ENCODE measurements at regions not wholly inside any gene's neighbourhood (a gene's known extent, or its start where the extent isn't known, plus 50 kb on each side); places are given as distances from the start of the nearest gene placed in this dataset.

DNA sequence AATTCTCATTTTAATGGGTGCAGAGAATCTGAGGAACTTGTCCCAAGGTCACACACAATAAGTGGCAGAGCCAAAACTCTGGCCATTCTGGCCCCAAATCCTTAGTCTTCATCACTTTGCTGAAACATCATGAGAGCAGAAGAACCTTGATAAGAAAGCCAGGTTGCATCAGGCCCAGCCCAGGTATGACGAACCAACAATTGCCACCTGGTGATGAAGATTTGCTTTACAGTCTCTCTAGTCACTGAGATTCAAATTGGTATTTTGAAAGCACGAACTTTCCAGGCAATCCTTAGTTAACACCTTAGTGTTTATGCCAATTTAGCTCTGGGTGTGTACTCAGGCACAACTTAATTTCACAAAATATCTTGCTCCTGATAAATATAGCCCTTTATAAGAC lies 502.7 kb upstream of the HTR2A start:
- DNase-seq (no peak), ATAC-seq (ENCODE audit: poor library complexity) (no peak)
- no peaks in the 10 kb centered on the region for H3K4me1 ChIP-seq (ENCODE audit: insufficient read depth, low read length)
- Mint-ChIP-seq H3K9me3 (peaks cover 4% of the 10 kb centered on the region), H3K36me3 (ENCODE audit: low read depth) (no peaks in the 10 kb centered on the region), H3K4me3 (no peak overlapping the region), H3K27ac (no peak overlapping the region), H3K27me3 (no peaks in the 10 kb centered on the region), H3K4me1 (ENCODE audit: low read depth) (no peaks in the 10 kb centered on the region)
- intact Hi-C loops (cut with DNase I, micrococcal nuclease), result no loop called here
- TF ChIP-seq, protein P1, sequence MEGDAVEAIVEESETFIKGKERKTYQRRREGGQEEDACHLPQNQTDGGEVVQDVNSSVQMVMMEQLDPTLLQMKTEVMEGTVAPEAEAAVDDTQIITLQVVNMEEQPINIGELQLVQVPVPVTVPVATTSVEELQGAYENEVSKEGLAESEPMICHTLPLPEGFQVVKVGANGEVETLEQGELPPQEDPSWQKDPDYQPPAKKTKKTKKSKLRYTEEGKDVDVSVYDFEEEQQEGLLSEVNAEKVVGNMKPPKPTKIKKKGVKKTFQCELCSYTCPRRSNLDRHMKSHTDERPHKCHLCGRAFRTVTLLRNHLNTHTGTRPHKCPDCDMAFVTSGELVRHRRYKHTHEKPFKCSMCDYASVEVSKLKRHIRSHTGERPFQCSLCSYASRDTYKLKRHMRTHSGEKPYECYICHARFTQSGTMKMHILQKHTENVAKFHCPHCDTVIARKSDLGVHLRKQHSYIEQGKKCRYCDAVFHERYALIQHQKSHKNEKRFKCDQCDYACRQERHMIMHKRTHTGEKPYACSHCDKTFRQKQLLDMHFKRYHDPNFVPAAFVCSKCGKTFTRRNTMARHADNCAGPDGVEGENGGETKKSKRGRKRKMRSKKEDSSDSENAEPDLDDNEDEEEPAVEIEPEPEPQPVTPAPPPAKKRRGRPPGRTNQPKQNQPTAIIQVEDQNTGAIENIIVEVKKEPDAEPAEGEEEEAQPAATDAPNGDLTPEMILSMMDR (IDR thresholded peaks at IDR 0.05), result no peak
- ChIA-PET CTCF (no interaction called here), POLR2A (no interaction called here)
- no peaks in the 10 kb centered on the region for H3K36me3 ChIP-seq (ENCODE audit: insufficient read depth, low read length)
- no peak overlapping the region for H3K4me3 ChIP-seq (ENCODE audit: low read length)
- no peak overlapping the region for H3K27ac ChIP-seq (ENCODE audit: low read depth in 1 of 2, low read length in 2 of 2)
- no peaks in the 10 kb centered on the region for H3K27me3 ChIP-seq (ENCODE audit: control insufficient read depth in 1 of 2, insufficient read depth in 2 of 2, low read length in 2 of 2)
- no peaks in the 10 kb centered on the region for H3K9me3 ChIP-seq (ENCODE audit: control insufficient read depth in 1 of 2, insufficient read depth in 1 of 2, low read length in 2 of 2)

DNA sequence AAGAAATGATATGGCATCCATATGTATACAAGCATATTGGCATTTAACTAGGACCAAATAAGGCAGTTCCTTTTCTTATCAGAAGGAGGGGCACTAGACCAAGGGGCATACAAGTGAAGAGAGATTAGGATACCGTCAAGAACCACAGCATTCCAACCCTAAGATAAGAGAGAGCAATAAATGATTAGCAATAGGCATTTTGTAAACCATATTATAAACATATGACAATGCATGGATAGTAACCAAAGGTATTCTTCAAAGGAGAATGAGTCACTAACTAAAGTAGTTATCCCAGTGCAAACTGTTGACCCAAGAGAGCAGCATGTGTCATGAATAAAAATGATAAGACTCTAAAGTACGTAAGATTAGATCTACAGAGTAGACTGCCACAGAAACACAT lies 500.9 kb upstream of the HTR2A start:
- intact Hi-C loops (cut with DNase I, micrococcal nuclease), result no loop called here
- no peaks in the 10 kb centered on the region for H3K4me1 Mint-ChIP-seq (ENCODE audit: low read depth)
- Histone ChIP-seq H3K4me3 (ENCODE audit: low read length) (no peak overlapping the region), H3K36me3 (ENCODE audit: insufficient read depth, low read length) (no peaks in the 10 kb centered on the region), H3K4me1 (ENCODE audit: insufficient read depth, low read length) (no peaks in the 10 kb centered on the region), H3K27ac (ENCODE audit: low read depth in 1 of 2, low read length in 2 of 2) (no peak overlapping the region), H3K27me3 (ENCODE audit: control insufficient read depth in 1 of 2, insufficient read depth in 2 of 2, low read length in 2 of 2) (no peaks in the 10 kb centered on the region), H3K9me3 (ENCODE audit: control insufficient read depth in 1 of 2, insufficient read depth in 1 of 2, low read length in 2 of 2) (no peaks in the 10 kb centered on the region)
- ChIA-PET CTCF (no interaction called here), POLR2A (no interaction called here)
- H3K27ac Mint-ChIP-seq, result no peak overlapping the region
- no peaks in the 10 kb centered on the region for H3K27me3 Mint-ChIP-seq
- H3K9me3 Mint-ChIP-seq, result peaks cover 4% of the 10 kb centered on the region
- TF ChIP-seq, protein P1 (IDR thresholded peaks at IDR 0.05), result no peak
- DNase-seq (no peak), ATAC-seq (ENCODE audit: poor library complexity) (no peak)
- no peak overlapping the region for H3K4me3 Mint-ChIP-seq
- H3K36me3 Mint-ChIP-seq (ENCODE audit: low read depth), result no peaks in the 10 kb centered on the region

DNA sequence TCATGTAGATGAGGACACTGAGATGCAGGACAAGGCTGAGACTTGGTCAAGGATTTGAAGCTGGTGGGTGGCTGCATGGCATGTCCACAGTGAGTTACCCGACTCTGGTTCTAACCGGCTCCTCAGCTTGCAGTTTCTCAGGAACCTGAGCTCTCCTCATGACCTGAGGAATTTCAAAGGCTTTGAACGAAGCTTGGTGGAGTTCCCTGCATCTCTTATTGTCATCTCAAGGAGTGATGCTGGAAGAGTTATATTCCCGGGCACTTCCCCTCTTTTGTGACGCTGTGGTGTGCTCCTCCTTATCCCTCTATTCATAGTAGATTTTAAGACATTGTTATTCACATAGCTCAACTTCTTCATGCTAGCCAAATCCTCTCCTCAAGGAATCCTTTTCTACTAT lies 500.1 kb upstream of the HTR2A start:
- Histone ChIP-seq H3K9me3 (ENCODE audit: control insufficient read depth in 1 of 2, insufficient read depth in 1 of 2, low read length in 2 of 2) (no peaks in the 10 kb centered on the region), H3K4me1 (ENCODE audit: insufficient read depth, low read length) (no peaks in the 10 kb centered on the region), H3K4me3 (ENCODE audit: low read length) (no peak overlapping the region), H3K36me3 (ENCODE audit: insufficient read depth, low read length) (no peaks in the 10 kb centered on the region), H3K27me3 (ENCODE audit: control insufficient read depth in 1 of 2, insufficient read depth in 2 of 2, low read length in 2 of 2) (no peaks in the 10 kb centered on the region), H3K27ac (ENCODE audit: low read depth in 1 of 2, low read length in 2 of 2) (no peak overlapping the region)
- DNase-seq, result no peak
- TF ChIP-seq, protein P1 (IDR thresholded peaks at IDR 0.05), result no peak
- H3K27me3 Mint-ChIP-seq, result no peaks in the 10 kb centered on the region
- H3K9me3 Mint-ChIP-seq, result peaks cover 4% of the 10 kb centered on the region
- intact Hi-C loops (cut with DNase I, micrococcal nuclease), result no loop called here
- H3K27ac Mint-ChIP-seq, result no peak overlapping the region
- no peak overlapping the region for H3K4me3 Mint-ChIP-seq
- ChIA-PET POLR2A (no interaction called here), CTCF (no interaction called here)
- H3K36me3 Mint-ChIP-seq (ENCODE audit: low read depth), result no peaks in the 10 kb centered on the region
- ATAC-seq (ENCODE audit: poor library complexity), result no peak
- no peaks in the 10 kb centered on the region for H3K4me1 Mint-ChIP-seq (ENCODE audit: low read depth)
